ENCODE measurements at regions not wholly inside any gene's neighbourhood (a gene's known extent, or its start where the extent isn't known, plus 50 kb on each side); places are given as distances from the start of the nearest gene placed in this dataset.

DNA sequence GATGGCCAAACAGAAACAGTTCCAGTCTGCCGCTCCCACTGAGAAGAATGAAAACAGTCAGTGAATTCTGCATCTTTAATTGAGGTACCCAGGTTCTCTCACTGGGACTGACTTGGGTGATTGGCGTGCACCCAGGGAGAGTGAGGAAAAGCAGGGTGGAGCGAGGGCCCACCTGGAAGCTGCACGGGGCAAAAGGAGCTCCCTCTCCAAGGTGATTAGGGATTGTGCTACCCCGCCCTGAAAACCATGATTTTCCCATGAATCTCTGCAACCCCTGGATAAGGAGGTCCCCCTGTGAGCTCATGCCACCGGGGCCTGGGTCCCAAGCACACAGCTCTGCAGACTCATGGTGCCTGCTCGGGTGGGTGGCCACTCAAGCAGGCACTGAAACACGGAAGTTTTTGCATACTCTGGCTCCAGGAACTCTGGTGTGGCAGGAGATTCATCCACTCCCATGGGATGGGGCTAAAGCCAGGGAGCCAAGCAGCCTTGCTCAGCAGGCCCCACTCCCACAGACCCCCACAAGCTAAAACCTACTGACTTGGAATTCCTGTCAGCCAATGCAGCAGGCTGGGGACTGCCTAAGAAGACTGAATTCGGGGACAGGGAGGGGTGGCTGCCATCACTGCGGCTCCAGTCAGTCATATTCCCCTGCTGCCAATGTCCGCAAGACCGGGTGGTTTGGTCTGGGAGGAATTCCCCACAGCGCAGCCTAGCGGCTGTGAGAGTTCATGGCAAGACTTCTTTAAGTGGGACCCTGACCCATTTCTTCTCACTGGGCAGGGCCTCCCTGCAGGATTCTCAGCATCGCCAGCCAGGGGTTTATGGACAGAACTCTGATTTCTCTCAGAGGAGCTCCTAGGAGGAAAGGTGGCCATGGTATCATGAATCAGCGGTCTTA is 652.2 kb upstream of the RGMB start:
- H3K4me3 Mint-ChIP-seq (ENCODE audit: low read depth, unreplicated experiment): no peak overlapping the region
- H3K36me3 Mint-ChIP-seq (ENCODE audit: insufficient read depth, unreplicated experiment): no peaks in the 10 kb centered on the region
- peaks cover 7% of the 10 kb centered on the region for H3K9me3 Mint-ChIP-seq (ENCODE audit: low read depth, unreplicated experiment)
- BruUV-seq (replicated peaks): no TSS peak
- H3K27ac Mint-ChIP-seq (ENCODE audit: unreplicated experiment): no peak overlapping the region
- no peaks in the 10 kb centered on the region for H3K27me3 Mint-ChIP-seq (ENCODE audit: unreplicated experiment)
- H3K4me1 Mint-ChIP-seq (ENCODE audit: low read depth, unreplicated experiment): no peaks in the 10 kb centered on the region
- intact Hi-C loops (cut with micrococcal nuclease; ENCODE audit: unreplicated experiment): no loop called here
- no peak for TF ChIP-seq CTCF (IDR thresholded peaks at IDR 0.05; ENCODE audit: unreplicated experiment)
- no peak for DNase-seq
- CTCF ChIA-PET: no interaction called here

DNA sequence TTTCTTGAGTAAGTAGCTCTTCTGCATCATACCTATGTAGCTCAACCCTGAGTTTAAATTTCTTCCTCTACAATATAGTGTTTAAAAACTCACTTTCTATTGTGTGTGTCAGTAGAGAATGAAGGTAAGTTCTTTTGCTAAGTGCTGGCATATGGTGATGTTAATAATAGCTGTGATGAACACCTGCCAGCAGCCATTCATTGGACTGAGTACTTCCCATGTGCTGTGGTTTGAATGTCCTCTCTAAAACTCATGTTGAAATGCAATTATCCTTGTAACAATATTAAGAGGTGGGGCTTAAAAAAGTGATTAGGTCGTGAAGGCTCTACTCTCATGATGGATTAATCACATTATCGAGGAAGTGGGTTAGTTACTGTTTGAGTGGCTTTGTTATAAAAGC is 645.2 kb upstream of the RGMB start:
- no peaks in the 10 kb centered on the region for H3K4me1 Mint-ChIP-seq (ENCODE audit: low read depth, unreplicated experiment)
- no peaks in the 10 kb centered on the region for H3K36me3 Mint-ChIP-seq (ENCODE audit: insufficient read depth, unreplicated experiment)
- no peaks in the 10 kb centered on the region for H3K9me3 Mint-ChIP-seq (ENCODE audit: low read depth, unreplicated experiment)
- DNase-seq: no peak
- no peak overlapping the region for H3K4me3 Mint-ChIP-seq (ENCODE audit: low read depth, unreplicated experiment)
- intact Hi-C loops (cut with micrococcal nuclease; ENCODE audit: unreplicated experiment): no loop called here
- CTCF ChIA-PET: interaction anchor here (1.1 kb wide), 1 partner anchor 50 kb away, joined by 3 read pairs; no protein-coding TSS in a partner anchor
- no TSS peak for BruUV-seq (replicated peaks)
- no peak overlapping the region for H3K27ac Mint-ChIP-seq (ENCODE audit: unreplicated experiment)
- no peaks in the 10 kb centered on the region for H3K27me3 Mint-ChIP-seq (ENCODE audit: unreplicated experiment)
- no peak for TF ChIP-seq CTCF (IDR thresholded peaks at IDR 0.05; ENCODE audit: unreplicated experiment)

DNA sequence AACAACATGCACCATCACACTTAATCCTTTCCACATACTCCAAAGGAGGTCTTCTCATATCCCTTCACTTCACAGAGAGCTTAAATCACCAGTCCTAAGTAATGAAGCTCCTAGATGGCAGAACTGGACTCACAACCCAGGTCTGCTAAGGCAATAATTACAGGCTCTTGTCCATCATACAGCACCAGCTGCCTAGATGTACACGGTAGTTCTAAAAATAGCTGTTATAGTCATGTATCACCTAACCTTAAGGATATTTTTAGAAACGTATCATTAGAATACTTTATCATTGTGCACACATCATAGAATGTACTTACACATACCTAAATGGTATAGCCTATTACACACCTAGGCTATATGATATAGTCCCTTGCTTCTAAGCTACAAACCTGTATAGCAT is 644.6 kb upstream of the RGMB start:
- Mint-ChIP-seq H3K4me3 (ENCODE audit: low read depth, unreplicated experiment) (no peak overlapping the region), H3K36me3 (ENCODE audit: insufficient read depth, unreplicated experiment) (no peaks in the 10 kb centered on the region), H3K27ac (ENCODE audit: unreplicated experiment) (no peak overlapping the region), H3K9me3 (ENCODE audit: low read depth, unreplicated experiment) (no peaks in the 10 kb centered on the region), H3K27me3 (ENCODE audit: unreplicated experiment) (no peaks in the 10 kb centered on the region), H3K4me1 (ENCODE audit: low read depth, unreplicated experiment) (no peaks in the 10 kb centered on the region)
- no peak for TF ChIP-seq CTCF (IDR thresholded peaks at IDR 0.05; ENCODE audit: unreplicated experiment)
- CTCF ChIA-PET: interaction anchor here (1.1 kb wide), 1 partner anchor 49 kb away, joined by 3 read pairs; no protein-coding TSS in a partner anchor
- BruUV-seq (replicated peaks): no TSS peak
- intact Hi-C loops (cut with micrococcal nuclease; ENCODE audit: unreplicated experiment): no loop called here
- DNase-seq: no peak

DNA sequence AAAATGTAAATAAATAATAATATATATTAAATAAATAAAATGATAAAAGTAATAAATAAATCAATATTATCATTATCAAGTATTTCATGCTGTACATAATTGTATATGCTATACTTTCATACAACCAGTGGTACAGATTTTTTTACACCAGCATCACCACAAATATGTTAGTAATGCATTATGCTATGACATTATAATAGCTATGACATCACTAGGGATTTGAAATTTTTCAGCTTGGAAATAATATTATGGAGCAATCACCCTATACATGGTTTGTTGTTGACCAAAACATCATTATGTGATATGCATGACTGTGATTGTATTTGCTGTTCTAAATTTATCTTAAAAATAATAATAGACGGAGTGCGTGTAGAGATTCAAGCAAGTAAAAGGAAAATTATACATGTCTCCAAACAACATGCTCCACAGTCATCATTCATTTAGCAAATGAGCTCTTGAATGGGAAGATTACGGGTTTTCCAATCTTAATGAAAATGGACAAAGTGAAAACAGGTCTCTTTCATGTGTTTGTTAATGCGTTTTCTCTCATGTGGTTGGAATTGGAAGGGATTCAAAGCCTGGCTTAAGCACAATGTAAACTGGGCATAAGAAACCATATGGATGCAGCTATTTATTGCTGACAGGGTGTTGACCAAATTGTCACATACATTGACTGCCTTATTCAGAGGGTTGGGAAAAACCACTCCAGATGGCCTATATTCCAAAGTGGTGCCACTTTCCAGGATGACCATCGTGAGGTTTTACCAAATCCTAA is 643.0 kb upstream of the RGMB start:
- H3K4me1 Mint-ChIP-seq (ENCODE audit: low read depth, unreplicated experiment): no peaks in the 10 kb centered on the region
- no TSS peak for BruUV-seq (replicated peaks)
- no peak overlapping the region for H3K4me3 Mint-ChIP-seq (ENCODE audit: low read depth, unreplicated experiment)
- H3K9me3 Mint-ChIP-seq (ENCODE audit: low read depth, unreplicated experiment): no peaks in the 10 kb centered on the region
- no peak for DNase-seq
- no peak overlapping the region for H3K27ac Mint-ChIP-seq (ENCODE audit: unreplicated experiment)
- no peaks in the 10 kb centered on the region for H3K27me3 Mint-ChIP-seq (ENCODE audit: unreplicated experiment)
- intact Hi-C loops (cut with micrococcal nuclease; ENCODE audit: unreplicated experiment): no loop called here
- no peak for TF ChIP-seq CTCF (IDR thresholded peaks at IDR 0.05; ENCODE audit: unreplicated experiment)
- H3K36me3 Mint-ChIP-seq (ENCODE audit: insufficient read depth, unreplicated experiment): no peaks in the 10 kb centered on the region
- CTCF ChIA-PET: interaction anchor here (1.4 kb wide), 1 partner anchor 33 kb away, joined by 3 read pairs; no protein-coding TSS in a partner anchor
